SK-N-SH treated with all-trans-retinoic acid at 6 μM for 48 hours (cell line): ENCODE measurements at regions not wholly inside any gene's neighbourhood (a gene's known extent, or its start where the extent isn't known, plus 50 kb on each side); places are given as distances from the start of the nearest gene placed in this dataset.

Source experiments
- ATAC-seq: fragments of 200-7000 bp; cut with Tn5 transposase; 3 replicates; pipeline ENCODE4 v1.9.1; 2020; ENCODE audit warnings: mild to moderate bottlenecking, moderate library complexity
- ARNTL ChIP-seq: fragments of 450-650 bp; formaldehyde crosslinking; IDR thresholded peaks from 2 replicates; pipeline ENCODE4 v1.5.0; 2020; ENCODE audit warnings: low read depth, mild to moderate bottlenecking, moderate library complexity, borderline replicate concordance
- CSDC2 ChIP-seq: fragments of 250-450 bp; sonication (Bioruptor Pico); IDR thresholded peaks from 2 replicates; pipeline ENCODE4 v1.5.0; 2020; ENCODE audit warnings: mild to moderate bottlenecking, moderate library complexity
- ESRRG ChIP-seq: fragments of 250-450 bp; sonication (Bioruptor Pico); IDR thresholded peaks from 2 replicates; pipeline ENCODE4 v1.6.1; 2021; ENCODE audit warnings: mild to moderate bottlenecking
- GLIS3 ChIP-seq: fragments of 250-450 bp; sonication (Bioruptor Pico); IDR thresholded peaks from 2 replicates; pipeline ENCODE4 v1.5.0; 2020; ENCODE audit warnings: mild to moderate bottlenecking, moderate library complexity
- ISL1 ChIP-seq: fragments of 250-450 bp; sonication (Bioruptor Pico); IDR thresholded peaks from 2 replicates; pipeline ENCODE4 v2.1.2; 2022; ENCODE audit warnings: mild to moderate bottlenecking, moderate library complexity
- OSR1 ChIP-seq: fragments of 250-450 bp; sonication (Bioruptor Pico); IDR thresholded peaks from 2 replicates; pipeline ENCODE4 v1.8.0; 2022; ENCODE audit warnings: moderate library complexity, mild to moderate bottlenecking, inconsistent platforms
- PATZ1 ChIP-seq: fragments of 250-450 bp; sonication (Bioruptor Pico); IDR thresholded peaks from 2 replicates; pipeline ENCODE4 v1.8.0; 2020; ENCODE audit warnings: mild to moderate bottlenecking, moderate library complexity, borderline replicate concordance
- PPARA ChIP-seq: fragments of 250-450 bp; sonication (Bioruptor Pico); IDR thresholded peaks from 2 replicates; pipeline ENCODE4 v1.5.0; 2020; ENCODE audit warnings: mild to moderate bottlenecking, borderline replicate concordance
- SNAI2 ChIP-seq: fragments of 250-450 bp; sonication (Bioruptor Pico); IDR thresholded peaks from 2 replicates; pipeline ENCODE4 v1.5.0; 2020; ENCODE audit warnings: mild to moderate bottlenecking, moderate library complexity
- TCF4 ChIP-seq: fragments of 250-450 bp; sonication (Bioruptor Pico); IDR thresholded peaks from 2 replicates; pipeline ENCODE4 v1.8.0; 2021; ENCODE audit warnings: mild to moderate bottlenecking, moderate library complexity, borderline replicate concordance
- TOX ChIP-seq: fragments of 250-450 bp; sonication (Bioruptor Pico); IDR thresholded peaks from 2 replicates; pipeline ENCODE4 v1.8.0; 2021; ENCODE audit warnings: mild to moderate bottlenecking, moderate library complexity, borderline replicate concordance
- ZC3H10 ChIP-seq: fragments of 250-450 bp; sonication (Bioruptor Pico); IDR thresholded peaks from 2 replicates; pipeline ENCODE4 v1.5.1; 2021; ENCODE audit warnings: mild to moderate bottlenecking, moderate library complexity
- ZFP3 ChIP-seq: fragments of 250-450 bp; sonication (Bioruptor Pico); IDR thresholded peaks from 2 replicates; pipeline ENCODE4 v1.5.0; 2020; ENCODE audit warnings: mild to moderate bottlenecking, moderate library complexity
- ZFP30 ChIP-seq: fragments of 450-650 bp; formaldehyde crosslinking; IDR thresholded peaks from 2 replicates; pipeline ENCODE4 v1.5.0; 2022; ENCODE audit warnings: mild to moderate bottlenecking, moderate library complexity
- ZNF565 ChIP-seq: fragments of 450-650 bp; formaldehyde crosslinking; conservative IDR thresholded peaks from 2 replicates; pipeline ENCODE4 v1.5.0; 2020; ENCODE audit warnings: low read depth, mild to moderate bottlenecking, moderate library complexity
- ZNF70 ChIP-seq: fragments of 450-650 bp; formaldehyde crosslinking; IDR thresholded peaks from 2 replicates; pipeline ENCODE4 v1.5.0; 2020; ENCODE audit warnings: mild to moderate bottlenecking, moderate library complexity
- TF ChIP-seq, protein P1 (sequence below): fragments of 250-450 bp; sonication (Bioruptor Pico); IDR thresholded peaks from 2 replicates; pipeline ENCODE4 v1.5.1; 2020; ENCODE audit warnings: low read depth, mild to moderate bottlenecking, moderate library complexity
- TF ChIP-seq, protein P2 (sequence below): fragments of 250-450 bp; sonication (Bioruptor Pico); IDR thresholded peaks from 2 replicates; pipeline ENCODE4 v1.5.1; 2021; ENCODE audit warnings: mild to moderate bottlenecking, moderate library complexity
- TF ChIP-seq, protein P3 (sequence below): fragments of 250-450 bp; sonication (Bioruptor Pico); IDR thresholded peaks from 2 replicates; pipeline ENCODE4 v1.8.0; 2021; ENCODE audit warnings: low read depth, mild to moderate bottlenecking, moderate library complexity, borderline replicate concordance
- TF ChIP-seq, protein P4 (sequence below): fragments of 250-450 bp; sonication (Bioruptor Pico); IDR thresholded peaks from 2 replicates; pipeline ENCODE4 v1.5.0; 2020; ENCODE audit warnings: mild to moderate bottlenecking, moderate library complexity

- no peak for TF ChIP-seq GLIS3
- TF ChIP-seq OSR1 (CRISPR knock-in tag): no peak
- no peak for TF ChIP-seq TCF4 (CRISPR knock-in tag)
- no peak for TF ChIP-seq ARNTL (CRISPR knock-in tag)
- TF ChIP-seq PPARA (CRISPR knock-in tag): no peak
- TF ChIP-seq, protein P1, sequence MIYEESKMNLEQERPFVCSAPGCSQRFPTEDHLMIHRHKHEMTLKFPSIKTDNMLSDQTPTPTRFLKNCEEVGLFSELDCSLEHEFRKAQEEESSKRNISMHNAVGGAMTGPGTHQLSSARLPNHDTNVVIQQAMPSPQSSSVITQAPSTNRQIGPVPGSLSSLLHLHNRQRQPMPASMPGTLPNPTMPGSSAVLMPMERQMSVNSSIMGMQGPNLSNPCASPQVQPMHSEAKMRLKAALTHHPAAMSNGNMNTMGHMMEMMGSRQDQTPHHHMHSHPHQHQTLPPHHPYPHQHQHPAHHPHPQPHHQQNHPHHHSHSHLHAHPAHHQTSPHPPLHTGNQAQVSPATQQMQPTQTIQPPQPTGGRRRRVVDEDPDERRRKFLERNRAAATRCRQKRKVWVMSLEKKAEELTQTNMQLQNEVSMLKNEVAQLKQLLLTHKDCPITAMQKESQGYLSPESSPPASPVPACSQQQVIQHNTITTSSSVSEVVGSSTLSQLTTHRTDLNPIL: no peak
- TF ChIP-seq ZNF565 (CRISPR knock-in tag): no peak
These were observed 136.9 kb upstream of the GUCY1A1 start for GRCh38 chr4:155529716-155530115.

GRCh38 chr4:155529272-155529671 is 137.4 kb upstream of the GUCY1A1 start:
- no peak for ATAC-seq
- TF ChIP-seq ZNF70 (CRISPR knock-in tag): no peak
- no peak for TF ChIP-seq OSR1 (CRISPR knock-in tag)
- no peak for TF ChIP-seq SNAI2 (CRISPR knock-in tag)
- no peak for TF ChIP-seq PATZ1 (CRISPR knock-in tag)
- TF ChIP-seq, all 23 proteins: peak for 0

More at GRCh38 chr4:155529716-155530115, 136.9 kb upstream of the GUCY1A1 start:
- no peak for ATAC-seq

DNA sequence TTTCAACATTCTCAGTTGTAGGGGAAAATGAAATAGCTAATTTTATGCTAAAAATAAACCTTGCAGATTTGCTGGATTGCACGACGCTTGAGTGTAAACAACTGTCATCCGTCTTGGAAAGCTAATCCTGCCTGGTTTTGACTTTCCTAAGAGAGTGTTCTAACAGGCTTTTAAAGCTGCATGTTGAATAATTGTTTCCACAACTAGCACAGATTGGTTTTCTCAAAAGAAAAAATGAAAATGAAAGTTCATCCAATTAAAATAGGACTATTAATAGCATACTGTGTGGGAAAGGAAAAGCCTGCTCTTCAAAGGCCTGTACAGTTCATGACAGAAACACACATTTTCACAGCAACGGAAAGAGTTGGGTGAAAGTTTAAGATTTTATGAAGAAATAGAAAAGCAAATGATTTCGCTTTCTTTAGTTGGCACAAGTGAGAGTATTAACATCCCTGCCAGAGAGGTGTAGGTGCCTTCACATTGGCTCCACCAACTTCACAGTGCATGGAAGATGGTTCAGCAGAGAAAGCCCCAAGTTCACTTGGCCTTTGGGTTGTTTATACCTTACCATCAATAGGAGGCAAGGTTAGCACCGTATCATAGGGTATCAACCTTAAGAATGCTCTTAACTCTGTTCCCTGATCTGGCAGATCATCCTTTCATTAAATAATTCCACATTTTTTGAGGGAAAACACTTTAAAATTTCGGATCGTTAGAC is 140.0 kb upstream of the GUCY1A1 start:
- ATAC-seq: no peak

More for the DNA sequence above, 140.0 kb upstream of the GUCY1A1 start:
- TF ChIP-seq SNAI2 (CRISPR knock-in tag): no peak
- no peak for TF ChIP-seq ESRRG (CRISPR knock-in tag)
- no peak for TF ChIP-seq ZFP3 (CRISPR knock-in tag)
- TF ChIP-seq ZFP30 (CRISPR knock-in tag): no peak
- TF ChIP-seq ISL1 (CRISPR knock-in tag): no peak
- TF ChIP-seq ZNF565 (CRISPR knock-in tag): no peak
- TF ChIP-seq PATZ1 (CRISPR knock-in tag): no peak
- TF ChIP-seq ZC3H10: no peak
- TF ChIP-seq, protein P2, sequence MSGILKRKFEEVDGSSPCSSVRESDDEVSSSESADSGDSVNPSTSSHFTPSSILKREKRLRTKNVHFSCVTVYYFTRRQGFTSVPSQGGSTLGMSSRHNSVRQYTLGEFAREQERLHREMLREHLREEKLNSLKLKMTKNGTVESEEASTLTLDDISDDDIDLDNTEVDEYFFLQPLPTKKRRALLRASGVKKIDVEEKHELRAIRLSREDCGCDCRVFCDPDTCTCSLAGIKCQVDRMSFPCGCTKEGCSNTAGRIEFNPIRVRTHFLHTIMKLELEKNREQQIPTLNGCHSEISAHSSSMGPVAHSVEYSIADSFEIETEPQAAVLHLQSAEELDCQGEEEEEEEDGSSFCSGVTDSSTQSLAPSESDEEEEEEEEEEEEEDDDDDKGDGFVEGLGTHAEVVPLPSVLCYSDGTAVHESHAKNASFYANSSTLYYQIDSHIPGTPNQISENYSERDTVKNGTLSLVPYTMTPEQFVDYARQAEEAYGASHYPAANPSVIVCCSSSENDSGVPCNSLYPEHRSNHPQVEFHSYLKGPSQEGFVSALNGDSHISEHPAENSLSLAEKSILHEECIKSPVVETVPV: no peak
- TF ChIP-seq, protein P1: no peak
- no peak for TF ChIP-seq CSDC2 (CRISPR knock-in tag)
- TF ChIP-seq, protein P3, sequence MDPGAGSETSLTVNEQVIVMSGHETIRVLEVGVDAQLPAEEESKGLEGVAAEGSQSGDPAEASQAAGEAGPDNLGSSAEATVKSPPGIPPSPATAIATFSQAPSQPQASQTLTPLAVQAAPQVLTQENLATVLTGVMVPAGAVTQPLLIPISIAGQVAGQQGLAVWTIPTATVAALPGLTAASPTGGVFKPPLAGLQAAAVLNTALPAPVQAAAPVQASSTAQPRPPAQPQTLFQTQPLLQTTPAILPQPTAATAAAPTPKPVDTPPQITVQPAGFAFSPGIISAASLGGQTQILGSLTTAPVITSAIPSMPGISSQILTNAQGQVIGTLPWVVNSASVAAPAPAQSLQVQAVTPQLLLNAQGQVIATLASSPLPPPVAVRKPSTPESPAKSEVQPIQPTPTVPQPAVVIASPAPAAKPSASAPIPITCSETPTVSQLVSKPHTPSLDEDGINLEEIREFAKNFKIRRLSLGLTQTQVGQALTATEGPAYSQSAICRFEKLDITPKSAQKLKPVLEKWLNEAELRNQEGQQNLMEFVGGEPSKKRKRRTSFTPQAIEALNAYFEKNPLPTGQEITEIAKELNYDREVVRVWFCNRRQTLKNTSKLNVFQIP (CRISPR knock-in tag): no peak
- TF ChIP-seq OSR1 (CRISPR knock-in tag): no peak
- no peak for TF ChIP-seq TOX (CRISPR knock-in tag)
- TF ChIP-seq PPARA (CRISPR knock-in tag): no peak
- TF ChIP-seq, protein P4, sequence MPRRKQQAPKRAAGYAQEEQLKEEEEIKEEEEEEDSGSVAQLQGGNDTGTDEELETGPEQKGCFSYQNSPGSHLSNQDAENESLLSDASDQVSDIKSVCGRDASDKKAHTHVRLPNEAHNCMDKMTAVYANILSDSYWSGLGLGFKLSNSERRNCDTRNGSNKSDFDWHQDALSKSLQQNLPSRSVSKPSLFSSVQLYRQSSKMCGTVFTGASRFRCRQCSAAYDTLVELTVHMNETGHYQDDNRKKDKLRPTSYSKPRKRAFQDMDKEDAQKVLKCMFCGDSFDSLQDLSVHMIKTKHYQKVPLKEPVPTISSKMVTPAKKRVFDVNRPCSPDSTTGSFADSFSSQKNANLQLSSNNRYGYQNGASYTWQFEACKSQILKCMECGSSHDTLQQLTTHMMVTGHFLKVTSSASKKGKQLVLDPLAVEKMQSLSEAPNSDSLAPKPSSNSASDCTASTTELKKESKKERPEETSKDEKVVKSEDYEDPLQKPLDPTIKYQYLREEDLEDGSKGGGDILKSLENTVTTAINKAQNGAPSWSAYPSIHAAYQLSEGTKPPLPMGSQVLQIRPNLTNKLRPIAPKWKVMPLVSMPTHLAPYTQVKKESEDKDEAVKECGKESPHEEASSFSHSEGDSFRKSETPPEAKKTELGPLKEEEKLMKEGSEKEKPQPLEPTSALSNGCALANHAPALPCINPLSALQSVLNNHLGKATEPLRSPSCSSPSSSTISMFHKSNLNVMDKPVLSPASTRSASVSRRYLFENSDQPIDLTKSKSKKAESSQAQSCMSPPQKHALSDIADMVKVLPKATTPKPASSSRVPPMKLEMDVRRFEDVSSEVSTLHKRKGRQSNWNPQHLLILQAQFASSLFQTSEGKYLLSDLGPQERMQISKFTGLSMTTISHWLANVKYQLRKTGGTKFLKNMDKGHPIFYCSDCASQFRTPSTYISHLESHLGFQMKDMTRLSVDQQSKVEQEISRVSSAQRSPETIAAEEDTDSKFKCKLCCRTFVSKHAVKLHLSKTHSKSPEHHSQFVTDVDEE (CRISPR knock-in tag): no peak
- TF ChIP-seq GLIS3: no peak
- TF ChIP-seq, all 23 proteins: peak for 0
